DMS 273 (cell line): ENCODE measurements at regions not wholly inside any gene's neighbourhood (a gene's known extent, or its start where the extent isn't known, plus 50 kb on each side); places are given as distances from the start of the nearest gene placed in this dataset.
"Not testable (repeated sequence)": the region's sequence is repeated elsewhere in the genome, so short reads cannot be mapped to it uniquely, and the experiment has no call there.

Experiments used
- DNase-seq: peaks from one replicate; lab custom pipeline; 2025; ENCODE audit not compliant: unreplicated experiment; lab: John Stamatoyannopoulos, UW

GRCh38 chr10:6702030-6702429, 122.0 kb upstream of the PRKCQ start:
- DNase-seq = no peak

DNA sequence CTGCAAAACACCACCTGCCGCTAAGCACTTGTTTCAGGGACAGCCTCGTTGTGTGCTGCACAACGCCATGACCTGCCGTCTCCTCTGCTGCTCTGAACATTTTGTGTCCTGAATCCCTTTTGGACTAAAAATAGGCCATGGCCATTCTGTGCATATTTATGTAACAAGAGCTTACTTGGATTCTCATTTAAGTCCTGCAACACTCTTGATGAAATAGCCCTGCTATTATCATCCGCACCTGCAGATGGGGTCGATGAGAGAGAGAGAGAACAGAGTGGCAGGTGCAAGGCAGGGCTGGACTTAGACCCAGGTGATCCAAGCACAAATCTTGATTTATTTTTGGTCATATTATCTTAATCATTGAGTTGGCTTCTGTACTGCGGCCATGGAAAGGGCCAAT, 121.2 kb upstream of the PRKCQ start:
- DNase-seq = no peak

GRCh38 chr10:6700066-6700465, 120.0 kb upstream of the PRKCQ start:
- no peak for DNase-seq

GRCh38 chr10:6699336-6699735, 119.3 kb upstream of the PRKCQ start:
- DNase-seq = no peak

DNA sequence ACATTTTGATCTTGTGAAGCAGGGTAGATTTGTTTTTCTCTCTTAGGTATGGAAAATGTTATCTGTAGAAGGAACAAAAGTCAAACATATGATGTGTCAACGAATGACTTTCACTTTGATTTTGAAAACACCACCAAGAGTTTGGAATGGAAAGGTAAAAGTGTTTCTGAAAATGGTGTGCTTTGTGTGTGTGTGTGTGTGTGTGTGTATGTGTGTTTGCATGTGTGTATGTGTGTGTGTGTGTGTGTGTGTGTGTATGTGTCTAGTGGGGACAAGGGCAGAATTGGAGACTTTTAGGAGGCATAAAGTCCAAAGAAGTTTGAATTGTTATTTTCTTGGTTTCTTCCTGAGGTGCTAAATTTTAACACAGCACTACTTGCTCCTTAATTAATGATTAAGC, 115.4 kb upstream of the PRKCQ start:
- DNase-seq = no peak

DNA sequence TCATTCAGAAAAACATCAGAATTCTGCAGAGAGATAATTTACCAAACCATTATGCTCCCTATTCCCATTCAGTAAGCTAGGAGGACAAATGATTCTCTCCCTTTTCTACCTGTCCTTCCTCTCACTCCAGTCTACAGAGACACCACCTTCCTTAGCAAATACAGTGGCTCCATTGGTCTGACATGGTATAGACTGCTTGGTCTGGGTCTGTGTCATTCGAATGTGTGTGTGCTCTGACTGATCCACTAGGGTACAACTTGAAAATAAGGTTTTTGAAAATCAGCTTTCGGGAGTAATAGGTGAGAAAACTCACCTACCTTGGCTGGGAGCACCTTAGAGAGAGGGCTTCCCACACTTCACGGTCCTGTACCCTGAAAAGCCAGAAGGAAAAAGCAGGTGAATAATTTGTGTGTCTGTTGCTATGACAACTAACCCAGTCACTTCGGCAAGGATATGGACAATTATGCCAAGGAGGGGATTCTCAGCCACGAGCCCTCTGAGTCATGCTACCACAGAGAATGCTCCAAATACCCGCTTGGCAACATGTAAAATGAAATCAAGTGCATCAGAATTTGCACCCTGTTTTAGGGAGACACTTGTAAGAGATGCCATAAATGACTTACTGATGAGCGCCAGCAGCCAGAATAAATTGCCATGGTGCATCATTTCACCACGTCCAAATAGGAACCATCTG, 114.5 kb upstream of the PRKCQ start:
- no peak for DNase-seq

GRCh38 chr10:6692856-6693255, 112.8 kb upstream of the PRKCQ start:
- no peak for DNase-seq

DNA sequence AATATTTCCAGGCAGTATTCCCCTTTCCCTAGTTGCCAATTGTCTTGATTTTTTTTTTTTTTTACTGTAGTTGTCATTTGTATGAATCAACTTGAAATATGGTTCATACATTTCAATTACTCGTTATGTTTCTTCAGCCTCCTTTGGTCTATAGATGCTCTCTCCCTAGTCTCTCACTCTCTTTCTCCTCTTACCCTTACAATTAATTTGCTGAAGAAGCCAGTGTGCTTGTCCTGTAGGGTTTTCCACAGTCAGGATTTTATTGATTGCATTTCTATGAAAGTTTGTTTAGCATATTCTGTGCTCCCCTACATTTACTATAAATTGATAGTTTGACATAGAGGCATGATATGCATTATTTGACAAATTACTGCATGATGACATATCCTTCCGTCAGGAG, 112.0 kb upstream of the PRKCQ start:
- no peak for DNase-seq

DNA sequence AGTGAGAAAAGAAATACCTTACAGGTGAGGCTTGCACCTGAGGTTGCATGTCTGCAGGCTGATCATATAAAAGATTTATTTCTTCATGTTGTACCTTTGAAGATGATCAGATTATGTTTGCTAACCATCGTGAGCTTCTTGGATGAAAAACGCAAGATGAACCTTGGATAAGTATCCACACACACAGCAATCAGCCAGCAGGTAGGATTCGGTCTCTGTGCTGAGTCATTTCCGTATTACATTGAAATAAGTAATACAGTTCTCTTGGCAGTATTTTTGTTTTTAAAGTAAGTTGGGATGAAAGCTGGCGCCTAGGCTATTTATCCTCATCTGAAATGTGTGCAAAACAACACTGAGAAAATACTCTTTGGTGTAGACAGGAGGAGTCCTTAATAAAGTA, 109.0 kb upstream of the PRKCQ start:
- no peak for DNase-seq

- no peak for DNase-seq
These were observed 100.7 kb upstream of the PRKCQ start for GRCh38 chr10:6680735-6681134.

GRCh38 chr10:6678956-6679355, 98.9 kb upstream of the PRKCQ start:
- DNase-seq = no peak

- DNase-seq = peak; percentile 45
These were observed 98.2 kb upstream of the PRKCQ start for GRCh38 chr10:6678211-6678803.

GRCh38 chr10:6677129-6677528, 97.1 kb upstream of the PRKCQ start:
- not testable (repeated sequence) for DNase-seq

DNA sequence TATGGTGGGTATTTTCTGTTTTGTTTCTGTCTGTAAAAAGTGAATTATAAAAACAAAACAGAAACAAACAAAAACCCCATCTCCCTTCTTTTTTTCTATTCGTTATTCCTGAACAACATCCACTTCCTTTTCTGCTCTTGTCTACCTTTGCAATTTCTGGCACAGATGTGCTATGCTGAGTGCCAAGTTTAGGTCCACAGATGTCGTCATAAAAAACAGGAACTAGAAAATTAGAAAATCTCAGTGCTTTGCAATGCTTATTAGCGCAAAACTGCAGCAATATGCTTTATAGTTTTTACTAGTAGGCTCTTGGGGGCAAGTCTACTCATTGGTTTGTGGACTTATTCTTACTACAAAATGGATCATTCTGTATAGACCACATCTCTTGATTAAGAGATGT, 94.2 kb upstream of the PRKCQ start:
- no peak for DNase-seq

GRCh38 chr10:6671976-6672375, 91.9 kb upstream of the PRKCQ start:
- no peak for DNase-seq

GRCh38 chr10:6669269-6669859, 89.3 kb upstream of the PRKCQ start:
- peak; percentile 27 for DNase-seq

DNA sequence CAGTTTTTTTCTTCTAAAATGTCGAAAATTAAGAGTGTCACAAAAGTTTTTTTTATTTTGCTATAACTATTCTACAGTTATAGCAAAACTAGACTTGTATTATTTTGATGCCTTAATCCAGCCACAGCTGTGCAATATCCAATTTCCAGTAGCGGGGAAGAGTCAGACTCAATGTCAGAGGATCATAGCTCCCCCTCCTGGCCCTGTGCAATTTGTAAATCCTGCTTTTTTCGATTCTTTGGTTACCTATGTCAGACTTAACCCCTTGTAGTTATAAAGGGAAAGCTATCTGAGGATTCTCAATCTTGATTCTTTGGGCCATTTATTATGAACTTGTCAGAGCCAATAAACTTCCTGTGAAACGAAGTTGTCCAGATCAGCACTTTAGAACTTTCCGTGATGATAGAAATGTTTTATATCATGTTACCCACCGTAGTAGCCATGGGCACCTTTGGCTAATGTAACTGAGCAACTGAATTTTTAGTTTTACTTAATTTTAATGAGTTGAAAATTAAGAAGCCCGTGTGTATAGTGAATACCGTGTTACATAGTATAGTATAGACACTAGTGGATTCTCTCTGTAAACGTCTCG, 87.7 kb upstream of the PRKCQ start:
- DNase-seq = peak; percentile 34

GRCh38 chr10:6667150-6667549, 87.1 kb upstream of the PRKCQ start:
- no peak for DNase-seq

DNA sequence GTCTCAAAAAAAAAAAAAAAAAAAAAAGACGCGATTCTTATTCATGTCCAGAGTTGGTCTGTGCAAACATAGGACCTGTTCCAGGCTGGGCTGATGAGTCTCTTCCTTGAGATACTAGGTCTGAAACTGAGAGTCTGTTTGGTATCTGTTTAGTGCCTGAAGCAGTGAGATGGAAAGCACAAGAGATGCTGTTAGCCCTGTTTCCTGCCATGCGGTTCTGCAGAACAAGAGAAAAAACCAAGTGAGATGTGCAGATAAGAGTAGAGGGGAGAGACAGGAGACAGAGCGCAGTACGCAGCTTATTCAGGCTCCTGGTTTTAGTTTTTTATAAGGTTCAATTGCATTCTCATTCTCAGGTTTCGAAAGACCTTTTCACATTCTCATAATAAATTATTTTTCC, 85.8 kb upstream of the PRKCQ start:
- no peak for DNase-seq

- no peak for DNase-seq
These were observed 80.4 kb upstream of the PRKCQ start for GRCh38 chr10:6660460-6660859.

DNA sequence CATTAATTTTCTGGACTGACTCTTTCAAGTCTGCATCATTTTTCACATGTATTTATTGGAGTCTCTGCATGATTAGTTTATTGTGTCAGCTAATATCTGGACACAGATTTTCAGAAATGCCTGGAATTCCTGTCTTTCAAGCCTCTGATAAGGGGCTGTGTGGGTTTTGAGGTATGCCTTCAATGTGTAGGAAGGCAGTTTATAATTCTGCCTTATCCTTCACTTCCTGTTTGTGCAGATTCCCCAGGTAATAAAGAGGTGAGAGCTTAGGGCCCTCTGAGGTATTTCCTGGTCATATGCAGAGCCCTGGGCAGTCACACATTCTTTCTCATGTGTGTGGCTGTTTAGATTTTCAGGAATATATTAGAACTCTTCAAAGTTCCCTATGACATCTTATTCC, 79.4 kb upstream of the PRKCQ start:
- no peak for DNase-seq

- no peak for DNase-seq
These were observed 77.6 kb upstream of the PRKCQ start for GRCh38 chr10:6657669-6658068.
